Calu3 (cell line): ENCODE measurements at regions not wholly inside any gene's neighbourhood (a gene's known extent, or its start where the extent isn't known, plus 50 kb on each side); places are given as distances from the start of the nearest gene placed in this dataset.

Experiments
- BruUV-seq: library from RNA; stranded (reverse); fragments of 400-500 nt; replicated peaks from 2 replicates; lab custom pipeline; 2021; lab: Mats Ljungman, UMichigan
- CTCF ChIA-PET: fragments of 300-600 bp; sonication (Branson Sonifier 250); formaldehyde crosslinking; loops from one replicate; lab custom pipeline; 2022; ENCODE audit warnings: antibody characterized with exemption; lab: Charles Lee
- DNase-seq: peaks from one replicate; pipeline ENCODE4 v3.0.0; 2022
- H3K27ac Mint-ChIP-seq: one replicate; pipeline ENCODE4 v1.8.0; 2022; ENCODE audit warnings: mixed read lengths; ENCODE audit not compliant: unreplicated experiment
- H3K27me3 Mint-ChIP-seq: one replicate; pipeline ENCODE4 v1.8.0; 2022; ENCODE audit warnings: mixed read lengths; ENCODE audit not compliant: unreplicated experiment
- H3K36me3 Mint-ChIP-seq: one replicate; pipeline ENCODE4 v1.8.0; 2022; ENCODE audit warnings: mild to moderate bottlenecking, moderate library complexity, mixed read lengths; ENCODE audit not compliant: insufficient read depth, unreplicated experiment
- H3K4me1 Mint-ChIP-seq: one replicate; pipeline ENCODE4 v1.8.0; 2022; ENCODE audit warnings: mild to moderate bottlenecking, low read depth, mixed read lengths; ENCODE audit not compliant: unreplicated experiment
- H3K4me3 Mint-ChIP-seq: one replicate; pipeline ENCODE4 v1.8.0; 2022; ENCODE audit warnings: mild to moderate bottlenecking, low read depth, moderate library complexity, mixed read lengths; ENCODE audit not compliant: unreplicated experiment
- H3K9me3 Mint-ChIP-seq: one replicate; pipeline ENCODE4 v1.8.0; 2022; ENCODE audit warnings: low read depth, mixed read lengths; ENCODE audit not compliant: unreplicated experiment
- intact Hi-C: fragments of 100-400 bp; cut with micrococcal nuclease; formaldehyde crosslinking; loops from one replicate; pipeline ENCODE4 v1.10.0; 2022; ENCODE audit not compliant: unreplicated experiment
- TF ChIP-seq, protein P1 (sequence below): fragments of 200-600 bp; IDR thresholded peaks from one replicate; pipeline ENCODE4 v1.8.0; 2022; ENCODE audit warnings: antibody characterized with exemption; ENCODE audit not compliant: unreplicated experiment

DNA sequence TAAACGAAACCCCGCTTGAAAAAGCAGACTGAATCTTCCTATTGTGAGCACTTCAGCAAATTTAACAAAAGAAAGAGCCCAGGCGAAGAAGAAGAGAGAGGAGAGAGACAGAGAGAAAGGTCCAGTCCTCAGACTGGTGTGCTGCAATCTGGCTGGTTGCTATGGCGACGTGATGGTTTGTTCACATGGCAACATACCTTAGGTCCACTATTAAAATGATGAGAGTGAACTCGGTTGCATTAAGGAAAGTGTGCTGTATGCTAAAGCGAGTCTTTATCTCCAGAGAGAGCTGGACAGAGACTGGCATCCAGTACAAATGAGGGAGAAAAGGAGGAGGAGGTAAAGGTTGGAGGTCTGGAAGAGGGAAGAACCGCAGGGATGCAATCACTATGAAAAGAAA lies 271.8 kb upstream of the ZFHX3 start:
- intact Hi-C loops, result no loop called here
- BruUV-seq, result no TSS peak
- Mint-ChIP-seq H3K36me3 (no peaks in the 10 kb centered on the region), H3K4me3 (no peak overlapping the region), H3K27me3 (peaks cover 97% of the 10 kb centered on the region), H3K27ac (no peak overlapping the region), H3K9me3 (no peaks in the 10 kb centered on the region), H3K4me1 (no peaks in the 10 kb centered on the region)
- CTCF ChIA-PET, result interaction anchor here (0.6 kb wide), 2 partner anchors 57 to 415 kb away, joined by 3 to 4 read pairs; no protein-coding TSS in a partner anchor
- DNase-seq, result no peak
- TF ChIP-seq, protein P1, sequence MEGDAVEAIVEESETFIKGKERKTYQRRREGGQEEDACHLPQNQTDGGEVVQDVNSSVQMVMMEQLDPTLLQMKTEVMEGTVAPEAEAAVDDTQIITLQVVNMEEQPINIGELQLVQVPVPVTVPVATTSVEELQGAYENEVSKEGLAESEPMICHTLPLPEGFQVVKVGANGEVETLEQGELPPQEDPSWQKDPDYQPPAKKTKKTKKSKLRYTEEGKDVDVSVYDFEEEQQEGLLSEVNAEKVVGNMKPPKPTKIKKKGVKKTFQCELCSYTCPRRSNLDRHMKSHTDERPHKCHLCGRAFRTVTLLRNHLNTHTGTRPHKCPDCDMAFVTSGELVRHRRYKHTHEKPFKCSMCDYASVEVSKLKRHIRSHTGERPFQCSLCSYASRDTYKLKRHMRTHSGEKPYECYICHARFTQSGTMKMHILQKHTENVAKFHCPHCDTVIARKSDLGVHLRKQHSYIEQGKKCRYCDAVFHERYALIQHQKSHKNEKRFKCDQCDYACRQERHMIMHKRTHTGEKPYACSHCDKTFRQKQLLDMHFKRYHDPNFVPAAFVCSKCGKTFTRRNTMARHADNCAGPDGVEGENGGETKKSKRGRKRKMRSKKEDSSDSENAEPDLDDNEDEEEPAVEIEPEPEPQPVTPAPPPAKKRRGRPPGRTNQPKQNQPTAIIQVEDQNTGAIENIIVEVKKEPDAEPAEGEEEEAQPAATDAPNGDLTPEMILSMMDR, result no peak

DNA sequence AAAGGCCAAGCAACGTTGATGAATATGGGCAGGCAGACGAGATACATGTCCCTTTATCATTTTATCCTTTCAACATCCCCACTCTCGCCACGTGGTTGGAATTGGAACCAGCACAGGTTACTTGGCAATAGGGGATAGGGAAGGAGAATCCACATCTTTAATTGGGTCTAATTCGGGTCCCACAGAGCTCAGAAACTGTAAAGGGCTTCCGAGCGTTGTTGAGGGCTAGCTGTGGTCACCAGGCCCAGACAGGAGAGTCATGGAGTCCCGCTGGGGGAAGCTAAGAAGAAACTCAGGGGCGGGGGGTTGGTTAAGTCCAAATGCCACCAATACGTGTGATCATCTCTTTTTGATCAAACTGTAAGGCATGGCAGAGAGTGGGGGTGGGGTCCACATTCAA lies 271.3 kb upstream of the ZFHX3 start:
- Mint-ChIP-seq H3K36me3 (no peaks in the 10 kb centered on the region), H3K27me3 (peaks cover 97% of the 10 kb centered on the region), H3K27ac (no peak overlapping the region), H3K4me3 (no peak overlapping the region), H3K9me3 (no peaks in the 10 kb centered on the region), H3K4me1 (no peaks in the 10 kb centered on the region)
- intact Hi-C loops, result no loop called here
- CTCF ChIA-PET, result no interaction called here
- TF ChIP-seq, protein P1, result no peak
- BruUV-seq, result no TSS peak
- DNase-seq, result no peak

DNA sequence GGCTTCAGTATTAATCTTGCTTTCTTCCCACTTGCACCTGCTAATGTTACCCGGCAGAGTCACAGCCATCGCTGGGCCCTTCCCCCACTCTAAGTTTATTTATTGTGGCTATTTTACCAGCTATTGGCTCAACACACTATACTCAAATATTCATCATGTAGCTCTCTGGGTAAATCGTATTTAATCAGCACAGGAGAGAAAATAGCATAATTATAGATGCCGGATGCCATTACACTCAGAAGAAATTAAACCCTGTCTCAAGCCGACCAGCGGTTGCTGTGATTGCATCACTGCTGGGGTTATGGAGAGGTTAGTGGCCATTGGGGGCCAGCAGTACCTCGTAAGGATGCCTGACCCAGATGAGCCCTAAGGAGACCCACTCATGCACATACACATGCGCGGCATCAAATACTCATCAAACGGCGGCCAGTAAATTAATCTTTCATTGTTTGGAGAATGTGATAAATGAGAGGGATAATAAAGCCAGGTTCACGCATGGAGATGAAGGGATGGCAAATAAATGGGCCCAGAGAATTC lies 269.5 kb upstream of the ZFHX3 start:
- TF ChIP-seq, protein P1, result no peak
- CTCF ChIA-PET, result interaction anchor here (0.5 kb wide), 1 partner anchor 425 kb away, joined by 10 read pairs; no protein-coding TSS in a partner anchor
- Mint-ChIP-seq H3K9me3 (peaks cover 3% of the 10 kb centered on the region), H3K4me3 (no peak overlapping the region), H3K27ac (no peak overlapping the region), H3K36me3 (no peaks in the 10 kb centered on the region), H3K4me1 (no peaks in the 10 kb centered on the region), H3K27me3 (peaks cover 97% of the 10 kb centered on the region)
- no peak for DNase-seq
- BruUV-seq, result no TSS peak
- intact Hi-C loops, result no loop called here

DNA sequence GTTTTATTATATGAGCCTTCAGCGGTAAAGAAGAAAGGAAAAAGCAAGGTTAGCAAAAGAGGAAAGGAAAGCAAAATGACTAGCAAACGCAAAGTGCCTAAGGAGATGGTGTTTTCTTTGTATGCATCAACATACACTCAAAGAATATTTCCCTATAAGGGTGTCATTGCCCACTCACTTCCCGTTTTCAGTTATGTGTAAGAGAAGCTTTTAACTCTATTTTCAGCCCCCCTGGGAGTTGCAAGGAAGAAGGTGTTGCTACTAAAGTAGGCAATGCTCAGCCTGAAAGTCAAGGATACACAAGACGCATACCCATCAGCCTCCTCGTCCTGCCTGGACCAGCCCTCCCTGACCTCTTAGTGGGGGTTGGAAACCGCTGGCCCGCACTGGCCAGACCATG lies 267.7 kb upstream of the ZFHX3 start:
- peaks cover 84% of the 10 kb centered on the region for H3K27me3 Mint-ChIP-seq
- H3K4me3 Mint-ChIP-seq, result no peak overlapping the region
- no peak for DNase-seq
- CTCF ChIA-PET, result no interaction called here
- peaks cover 3% of the 10 kb centered on the region for H3K9me3 Mint-ChIP-seq
- no peaks in the 10 kb centered on the region for H3K36me3 Mint-ChIP-seq
- no TSS peak for BruUV-seq
- TF ChIP-seq, protein P1, result no peak
- intact Hi-C loops, result no loop called here
- no peak overlapping the region for H3K27ac Mint-ChIP-seq
- H3K4me1 Mint-ChIP-seq, result no peaks in the 10 kb centered on the region
